RPMI8226 (cell line): ENCODE measurements at regions not wholly inside any gene's neighbourhood (a gene's known extent, or its start where the extent isn't known, plus 50 kb on each side); places are given as distances from the start of the nearest gene placed in this dataset.
A peak's percentile ranks its signal among the peaks of the same experiment; 100 is the strongest.

Source experiments
- DNase-seq: peaks from one replicate; pipeline ENCODE4 v3.0.0-alpha.2; 2015

DNA sequence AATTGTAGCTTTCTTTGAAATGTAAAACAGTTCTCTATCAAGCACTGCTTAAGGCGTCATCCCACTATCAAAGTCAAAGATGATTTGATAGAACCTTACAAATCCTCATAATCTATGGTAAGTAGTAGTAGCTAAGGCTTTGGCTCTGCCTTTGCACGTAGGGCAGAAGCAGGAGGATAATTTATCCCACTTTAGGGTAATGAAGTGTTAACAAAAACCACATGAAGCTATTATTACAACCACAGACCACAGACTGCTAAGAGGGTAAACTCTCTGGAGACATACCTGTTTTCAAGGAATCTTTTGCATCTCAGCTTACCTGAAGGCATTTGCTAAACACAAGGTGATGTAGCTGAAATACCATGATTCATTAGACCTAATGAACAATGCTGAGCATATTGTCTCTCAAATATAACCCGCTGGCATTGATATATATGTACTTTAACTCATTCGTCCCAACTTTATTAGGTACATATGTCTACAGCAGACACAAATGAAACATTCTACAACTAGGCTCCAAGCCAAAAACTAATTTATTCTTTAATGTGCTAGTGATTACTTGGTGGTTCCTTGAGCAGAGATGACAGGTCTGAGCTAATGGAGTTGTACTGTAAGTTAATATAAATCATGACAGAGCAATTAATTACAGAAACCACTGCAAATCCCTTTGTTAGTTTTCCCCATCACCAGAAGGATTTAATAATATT lies 368.8 kb downstream of the ETNK1 start:
- DNase-seq: no peak

GRCh38 chr12:22994316-22994675 lies 369.3 kb downstream of the ETNK1 start:
- DNase-seq: no peak

DNA sequence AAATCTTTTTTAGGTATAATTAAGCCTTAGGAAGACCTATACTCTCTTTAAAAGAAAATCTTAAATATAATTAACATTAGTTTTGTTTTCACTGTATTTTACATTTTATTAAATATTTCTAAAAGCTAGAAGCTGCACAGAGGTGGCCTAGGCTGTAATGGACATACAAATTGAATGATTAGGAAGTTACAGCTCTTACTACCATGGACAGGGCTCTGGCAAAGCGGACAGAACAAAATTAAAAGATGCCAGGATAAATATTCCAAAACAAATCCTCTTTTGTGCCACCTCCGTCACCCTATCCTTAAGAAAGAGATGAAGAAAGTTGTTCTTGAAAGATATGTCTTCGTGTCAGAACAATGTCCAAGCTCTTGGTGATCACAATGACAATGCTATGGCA lies 376.5 kb downstream of the ETNK1 start:
- no peak for DNase-seq

GRCh38 chr12:23002381-23002780 lies 377.4 kb downstream of the ETNK1 start:
- no peak for DNase-seq

GRCh38 chr12:23004473-23005020 lies 379.6 kb downstream of the ETNK1 start:
- no peak for DNase-seq

DNA sequence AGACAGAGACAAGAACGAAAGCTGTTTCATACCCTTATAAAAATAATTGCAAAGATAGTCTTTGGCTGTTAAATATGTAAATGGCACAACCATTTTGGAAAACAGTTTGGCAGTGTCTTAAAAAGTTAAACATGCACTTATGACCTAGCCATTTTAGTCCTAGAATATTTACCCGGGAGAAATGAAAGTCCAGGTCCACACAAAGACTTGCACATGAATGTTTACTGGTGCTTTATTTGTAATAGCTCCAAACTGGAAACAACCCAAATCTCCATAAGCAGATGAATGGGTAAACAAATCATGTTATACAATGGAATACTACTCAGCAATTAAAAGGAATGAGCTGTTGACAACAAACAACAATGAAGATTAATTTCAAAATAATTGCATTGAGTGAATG lies 380.4 kb downstream of the ETNK1 start:
- DNase-seq: no peak

- no peak for DNase-seq
These were observed 381.4 kb downstream of the ETNK1 start for GRCh38 chr12:23006413-23006812.

GRCh38 chr12:23008623-23009022 lies 383.7 kb downstream of the ETNK1 start:
- no peak for DNase-seq

DNA sequence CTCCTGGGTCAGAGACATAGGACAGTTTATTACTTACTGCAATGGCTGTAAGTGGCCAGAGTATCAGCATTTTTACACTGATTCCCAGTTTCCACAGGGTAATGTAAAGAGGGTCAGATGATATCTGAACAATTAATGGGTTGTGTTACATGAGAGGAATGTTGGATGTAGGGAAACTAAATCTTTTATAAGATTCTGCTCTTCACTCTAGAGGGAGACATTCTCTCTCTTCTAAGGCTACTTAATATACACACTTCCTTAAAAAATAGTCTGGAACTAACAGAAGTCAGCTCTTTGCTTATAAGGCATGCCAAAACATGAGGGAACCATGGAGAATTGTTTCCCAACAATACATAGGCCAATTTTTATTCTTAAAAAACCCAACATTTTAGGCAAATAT lies 389.8 kb downstream of the ETNK1 start:
- DNase-seq: no peak

DNA sequence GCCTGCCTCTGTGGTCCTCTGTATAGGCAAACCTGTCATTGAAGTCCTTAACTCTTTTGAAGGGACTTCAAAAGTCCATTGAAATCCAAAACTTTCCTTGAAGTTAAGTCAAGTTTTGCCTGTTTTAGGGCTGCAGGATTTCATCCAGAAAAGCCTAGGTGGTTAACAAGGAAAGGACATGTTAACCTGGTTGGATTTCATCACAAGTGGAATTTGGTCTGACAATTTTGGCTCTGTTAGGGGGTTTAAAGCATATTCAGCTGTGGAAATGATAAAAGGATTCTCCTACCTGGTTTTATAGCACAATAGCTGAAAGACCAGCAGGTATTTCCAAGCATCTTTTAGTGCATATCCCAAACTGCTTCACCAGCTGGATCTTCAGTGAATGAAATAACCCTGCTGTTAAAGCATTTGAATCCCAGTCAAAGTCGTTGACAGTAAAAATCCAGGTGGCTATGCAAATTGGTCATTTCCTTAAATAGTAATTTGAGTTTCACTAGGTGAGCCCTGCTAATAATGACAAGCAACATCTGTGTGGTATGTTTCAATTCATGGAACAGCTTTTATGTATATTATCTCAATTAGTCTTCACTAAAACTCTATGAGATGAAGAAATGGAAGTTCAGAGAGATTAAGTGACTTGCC lies 400.5 kb downstream of the ETNK1 start:
- DNase-seq: no peak

DNA sequence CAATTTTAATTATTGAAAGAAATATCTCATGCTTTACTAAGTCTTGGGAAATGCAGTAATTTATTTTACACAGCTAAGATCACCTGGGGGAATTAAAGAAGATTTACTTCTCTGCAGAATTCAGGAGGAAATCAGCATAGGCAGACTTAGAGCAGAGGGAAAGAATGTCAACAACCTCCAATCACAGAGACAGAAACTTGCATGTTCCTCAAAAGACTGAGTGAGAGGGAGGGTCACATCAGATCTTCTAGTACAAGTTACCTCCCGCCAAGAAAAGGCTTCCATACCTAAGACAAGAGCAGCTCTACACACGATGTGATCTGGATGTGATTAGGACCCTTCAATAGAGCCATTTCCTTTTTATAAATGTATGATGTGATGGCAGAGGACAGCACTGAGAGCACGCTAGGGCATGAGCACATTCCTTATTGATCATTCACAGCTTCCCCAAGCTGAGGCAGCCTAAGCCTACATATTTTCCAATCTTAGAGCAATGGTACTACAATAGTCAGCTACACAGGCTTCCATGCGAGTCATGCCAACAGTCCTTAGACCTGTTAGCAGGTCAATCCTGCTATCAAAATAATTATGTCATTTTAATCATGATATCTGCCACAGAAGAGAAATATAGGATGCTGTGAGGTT lies 403.3 kb downstream of the ETNK1 start:
- DNase-seq: no peak

- no peak for DNase-seq
These were observed 404.2 kb downstream of the ETNK1 start for GRCh38 chr12:23029185-23029584.

GRCh38 chr12:23039834-23040233 lies 414.9 kb downstream of the ETNK1 start:
- DNase-seq: no peak

DNA sequence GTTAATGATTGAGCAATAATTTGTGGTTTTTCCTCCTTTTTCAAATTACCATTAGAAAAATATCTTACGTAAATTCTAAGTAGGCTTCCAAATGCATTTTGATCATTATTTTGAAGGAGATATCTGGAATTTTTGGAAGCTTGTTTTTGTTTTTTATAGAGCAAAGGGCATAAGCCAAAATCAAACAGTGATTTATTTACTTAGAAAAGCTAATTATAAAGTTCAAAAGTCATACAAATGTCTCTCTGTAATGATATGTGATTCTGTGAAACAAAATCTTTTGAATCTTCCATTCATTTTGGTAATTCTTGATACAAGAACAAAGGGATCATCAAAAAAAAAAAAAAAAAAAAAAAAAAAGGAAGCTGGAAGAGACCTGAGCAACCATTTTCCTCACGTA lies 416.8 kb downstream of the ETNK1 start:
- no peak for DNase-seq

DNA sequence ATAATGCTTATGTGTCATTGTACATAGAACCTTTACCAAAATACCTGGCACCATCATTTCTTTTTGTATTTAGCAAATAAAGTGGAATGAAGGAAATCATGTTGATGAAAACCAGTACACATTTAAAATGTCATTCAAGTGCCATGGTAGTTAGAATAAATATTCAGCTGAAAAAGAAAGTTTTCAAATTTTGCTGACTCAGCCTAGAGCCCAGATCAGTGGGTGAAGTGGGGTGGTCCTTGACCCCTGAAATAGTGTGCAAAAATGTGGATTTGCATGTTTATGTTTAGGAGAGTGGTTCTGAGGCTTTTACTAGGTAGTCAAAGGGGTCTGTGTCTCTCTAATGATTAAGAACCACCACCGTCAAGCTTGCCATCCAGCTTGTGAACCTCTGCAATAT lies 418.7 kb downstream of the ETNK1 start:
- DNase-seq: no peak

- DNase-seq: no peak
These were observed 424.2 kb downstream of the ETNK1 start for GRCh38 chr12:23049180-23049579.

- peak; percentile 22 for DNase-seq
These were observed 430.0 kb downstream of the ETNK1 start for GRCh38 chr12:23055004-23055403.

GRCh38 chr12:23057571-23057970 lies 432.6 kb downstream of the ETNK1 start:
- no peak for DNase-seq

GRCh38 chr12:23060161-23060560 lies 435.2 kb downstream of the ETNK1 start:
- DNase-seq: no peak

GRCh38 chr12:23063206-23063605 lies 438.2 kb downstream of the ETNK1 start:
- DNase-seq: no peak

- DNase-seq: no peak
These were observed 441.1 kb downstream of the ETNK1 start for GRCh38 chr12:23066095-23066494.

DNA sequence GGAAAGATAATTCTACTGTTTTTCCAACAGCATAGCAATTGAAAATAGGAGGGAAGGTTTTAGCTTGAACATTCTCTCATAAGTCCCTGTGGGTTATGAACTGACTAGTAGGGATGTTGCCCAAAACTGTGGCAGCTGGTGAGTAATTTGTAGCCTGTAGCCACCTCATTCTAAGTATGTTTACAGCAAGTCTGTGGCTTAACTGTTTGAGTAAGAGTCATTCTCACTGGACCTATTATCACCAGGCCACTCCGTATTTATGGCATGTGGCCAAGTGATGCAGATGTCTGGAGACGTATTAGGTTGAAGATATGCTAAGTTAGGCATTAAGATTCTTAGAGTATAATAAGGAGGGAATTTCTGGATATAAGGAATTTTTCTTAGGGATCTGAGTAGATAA lies 458.3 kb downstream of the ETNK1 start:
- DNase-seq: no peak

DNA sequence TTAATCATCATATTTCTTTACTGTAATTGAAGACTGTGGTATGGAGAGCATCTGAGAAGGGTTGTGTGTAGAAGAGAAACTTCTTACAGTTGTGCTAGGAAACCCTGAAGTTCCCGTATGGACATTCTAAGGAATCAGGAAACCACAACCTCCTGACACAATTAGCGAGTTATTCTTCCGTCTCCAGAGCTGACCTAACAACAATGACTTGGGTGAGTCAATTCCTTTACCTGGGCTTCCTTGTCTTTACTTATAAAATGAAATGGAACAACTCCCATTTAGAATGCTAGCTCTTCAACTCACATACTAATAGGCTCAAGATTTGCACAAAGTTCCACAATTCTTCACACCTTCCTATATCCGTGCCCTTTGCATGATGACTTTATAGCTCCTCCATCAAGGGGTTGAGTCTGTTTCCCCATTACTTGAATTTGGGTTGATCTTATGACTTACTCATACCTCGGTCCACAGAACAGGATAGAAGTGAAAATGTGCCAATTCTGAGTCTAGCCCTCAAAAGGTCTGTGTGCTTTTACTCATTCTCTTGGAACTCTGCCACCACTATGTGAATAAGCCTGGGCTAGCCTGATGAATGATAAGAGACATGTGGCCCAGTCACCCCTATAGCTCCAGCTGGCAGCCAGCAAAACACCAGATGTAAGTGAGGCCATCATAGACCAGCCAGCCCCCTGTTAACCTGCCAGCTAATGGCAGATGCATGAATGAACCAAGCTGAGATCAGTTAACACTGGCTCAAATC lies 459.4 kb downstream of the ETNK1 start:
- DNase-seq: peak; percentile 9
